Mesothelial cell of epicardium (in vitro differentiated cells): ENCODE measurements at regions not wholly inside any gene's neighbourhood (a gene's known extent, or its start where the extent isn't known, plus 50 kb on each side); places are given as distances from the start of the nearest gene placed in this dataset.

Experiments
- DNase-seq, 2 experiments: peaks; one replicate each; pipeline ENCODE4 v3.0.0; 2021; ENCODE audit warnings: low spot score in 2 of 2; ENCODE audit not compliant: unreplicated experiment in 2 of 2
- H3K27ac Mint-ChIP-seq: 2 replicates; pipeline ENCODE4 v1.8.0; 2021; ENCODE audit warnings: mixed read lengths
- H3K27me3 Mint-ChIP-seq: 2 replicates; pipeline ENCODE4 v1.8.0; 2021; ENCODE audit warnings: low read depth, mixed read lengths
- H3K36me3 Mint-ChIP-seq: 2 replicates; pipeline ENCODE4 v1.8.0; 2021; ENCODE audit warnings: mixed read lengths
- H3K4me1 Mint-ChIP-seq: 2 replicates; pipeline ENCODE4 v1.8.0; 2021; ENCODE audit warnings: mixed read lengths
- H3K4me3 Mint-ChIP-seq: 2 replicates; pipeline ENCODE4 v1.8.0; 2021; ENCODE audit warnings: mild to moderate bottlenecking, moderate library complexity, mixed read lengths
- H3K9me3 Mint-ChIP-seq: 2 replicates; pipeline ENCODE4 v1.8.0; 2021; ENCODE audit warnings: mixed read lengths
- CTCF ChIP-seq: fragments of 200-600 bp; sonication (generic); IDR thresholded peaks from one replicate; pipeline ENCODE4 v1.5.0; 2021; ENCODE audit warnings: antibody characterized with exemption; ENCODE audit not compliant: unreplicated experiment

GRCh38 chr1:188382851-188383250 lies 1554.1 kb downstream of the PLA2G4A start:
- Mint-ChIP-seq H3K4me1 (peaks cover 10% of the 10 kb centered on the region), H3K4me3 (no peak overlapping the region), H3K36me3 (no peaks in the 10 kb centered on the region), H3K27ac (no peak overlapping the region), H3K27me3 (no peaks in the 10 kb centered on the region), H3K9me3 (peaks cover 12% of the 10 kb centered on the region)
- DNase-seq, result no peak
- TF ChIP-seq CTCF, result no peak

DNA sequence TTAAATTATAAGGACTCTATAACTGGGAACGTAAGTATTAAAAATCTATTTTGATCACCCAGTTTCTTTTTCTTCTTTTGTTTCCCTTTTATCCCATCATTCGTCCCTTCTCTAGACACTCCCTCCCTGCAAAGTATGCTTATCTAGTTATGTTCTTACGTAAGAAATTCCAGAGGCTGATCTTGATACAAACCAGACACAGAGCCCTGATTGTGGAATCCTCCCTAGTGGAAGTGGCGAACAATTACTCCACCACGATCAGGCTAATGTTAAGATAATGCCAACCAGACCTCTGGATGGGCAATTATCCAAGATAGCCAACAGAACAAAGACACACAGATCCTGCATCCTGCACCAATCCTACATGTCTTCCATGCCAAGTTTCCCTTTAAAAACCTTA lies 1557.4 kb downstream of the PLA2G4A start:
- Mint-ChIP-seq H3K4me3 (no peak overlapping the region), H3K9me3 (peaks cover 28% of the 10 kb centered on the region), H3K4me1 (peaks cover 10% of the 10 kb centered on the region), H3K27me3 (no peaks in the 10 kb centered on the region), H3K27ac (peak overlapping the region; percentile 62), H3K36me3 (no peaks in the 10 kb centered on the region)
- no peak for TF ChIP-seq CTCF
- DNase-seq, result no peak

- Mint-ChIP-seq H3K4me1 (peaks cover 10% of the 10 kb centered on the region), H3K9me3 (peaks cover 33% of the 10 kb centered on the region)
These were observed 1557.9 kb downstream of the PLA2G4A start for GRCh38 chr1:188386666-188387065.

GRCh38 chr1:188394677-188395076 lies 1565.9 kb downstream of the PLA2G4A start:
- H3K27me3 Mint-ChIP-seq, result no peaks in the 10 kb centered on the region

More at GRCh38 chr1:188386666-188387065, 1557.9 kb downstream of the PLA2G4A start:
- DNase-seq, result no peak
- no peak for TF ChIP-seq CTCF
- H3K4me3 Mint-ChIP-seq, result no peak overlapping the region
- no peak overlapping the region for H3K27ac Mint-ChIP-seq
- H3K36me3 Mint-ChIP-seq, result no peaks in the 10 kb centered on the region
- H3K27me3 Mint-ChIP-seq, result no peaks in the 10 kb centered on the region

GRCh38 chr1:188397521-188397920 lies 1568.8 kb downstream of the PLA2G4A start:
- TF ChIP-seq CTCF, result no peak
- Mint-ChIP-seq H3K9me3 (peaks cover 41% of the 10 kb centered on the region), H3K4me1 (no peaks in the 10 kb centered on the region), H3K4me3 (no peak overlapping the region), H3K36me3 (no peaks in the 10 kb centered on the region), H3K27me3 (no peaks in the 10 kb centered on the region), H3K27ac (no peak overlapping the region)
- DNase-seq, result no peak

More at GRCh38 chr1:188394677-188395076, 1565.9 kb downstream of the PLA2G4A start:
- no peak for DNase-seq
- no peaks in the 10 kb centered on the region for H3K4me1 Mint-ChIP-seq
- no peak for TF ChIP-seq CTCF
- peaks cover 39% of the 10 kb centered on the region for H3K9me3 Mint-ChIP-seq
- H3K36me3 Mint-ChIP-seq, result no peaks in the 10 kb centered on the region
- no peak overlapping the region for H3K27ac Mint-ChIP-seq
- no peak overlapping the region for H3K4me3 Mint-ChIP-seq

DNA sequence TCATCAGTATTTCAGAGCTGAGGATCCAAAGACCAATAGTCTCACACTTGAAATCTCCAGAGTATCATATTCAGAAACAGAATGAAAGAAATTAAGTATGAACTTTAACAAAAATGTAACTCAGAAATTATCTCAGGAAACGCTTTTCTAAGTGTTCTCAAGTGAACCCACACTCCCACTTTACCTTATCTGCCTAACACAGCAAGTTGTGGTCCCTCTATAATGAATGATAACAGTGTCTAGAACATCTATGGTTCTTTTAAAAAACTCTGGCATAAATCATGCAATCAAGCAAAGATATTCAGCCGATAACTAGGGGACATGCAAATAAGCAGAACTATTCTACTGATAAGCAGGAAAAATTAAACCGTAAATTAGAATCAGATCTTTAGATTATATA lies 1574.2 kb downstream of the PLA2G4A start:
- no peaks in the 10 kb centered on the region for H3K4me1 Mint-ChIP-seq
- peaks cover 39% of the 10 kb centered on the region for H3K9me3 Mint-ChIP-seq
- TF ChIP-seq CTCF, result no peak
- no peak for DNase-seq
- no peak overlapping the region for H3K4me3 Mint-ChIP-seq
- H3K27ac Mint-ChIP-seq, result no peak overlapping the region
- H3K27me3 Mint-ChIP-seq, result no peaks in the 10 kb centered on the region
- H3K36me3 Mint-ChIP-seq, result no peaks in the 10 kb centered on the region
